GM12878 (cell line): ENCODE measurements at regions not wholly inside any gene's neighbourhood (a gene's known extent, or its start where the extent isn't known, plus 50 kb on each side); places are given as distances from the start of the nearest gene placed in this dataset.
A peak's percentile ranks its signal among the peaks of the same experiment; 100 is the strongest.

Source experiments
- ATAC-seq: fragments of 200-7000 bp; cut with Tn5 transposase; 3 replicates; pipeline ENCODE4 v1.9.1; 2020; ENCODE audit warnings: mild to moderate bottlenecking, moderate library complexity
- BruUV-seq: library from RNA; stranded (reverse); fragments of 400-500 nt; replicated peaks from 2 replicates; lab custom pipeline; 2021; lab: Mats Ljungman, UMichigan
- CTCF ChIA-PET: fragments of 300-600 bp; sonication (Branson Sonifier 250); formaldehyde crosslinking; extraction: SDS; loops from one replicate; lab custom pipeline; 2021; ENCODE audit warnings: inconsistent platforms; lab: Yijun Ruan, JAX
- POLR2A ChIA-PET: fragments of 350-600 bp; formaldehyde crosslinking; extraction: SDS; loops from one replicate; lab custom pipeline; 2021; ENCODE audit warnings: inconsistent platforms; lab: Charles Lee
- RAD21 ChIA-PET: fragments of 300-600 bp; sonication (Branson Sonifier 250); formaldehyde crosslinking; loops from one replicate; lab custom pipeline; 2023; ENCODE audit warnings: antibody characterized with exemption; ENCODE audit not compliant: unreplicated experiment; lab: Charles Lee
- SMC1A ChIA-PET: fragments of 300-600 bp; sonication (Branson Sonifier 250); formaldehyde crosslinking; loops from one replicate; lab custom pipeline; 2023; ENCODE audit not compliant: unreplicated experiment, uncharacterized antibody; lab: Charles Lee
- DNase-seq: peaks from one replicate; pipeline ENCODE4 v3.0.0-alpha.2; 2011; ENCODE audit warnings: low read depth, low spot score
- FAIRE-seq: peaks from 3 replicates; lab custom pipeline; 2011; peaks lifted over from hg19 to GRCh38; lab: Jason Lieb, UNC
- H2AFZ ChIP-seq: 2 replicates; pipeline ENCODE4 v1.6.0; 2011; ENCODE audit warnings: low read depth, low read length, control low read depth; ENCODE audit not compliant: control insufficient read depth
- H3K27ac ChIP-seq: 2 replicates; pipeline ENCODE4 v1.5.1; 2011; ENCODE audit warnings: control low read depth; ENCODE audit not compliant: control insufficient read depth, insufficient read depth
- H3K27me3 ChIP-seq, 2 experiments: replicated peaks in 1 of 2; 2 replicates each; pipeline versions ENCODE4 v1.6.0 to v1.6.1; 2011; ENCODE audit warnings: low read length in 1 of 2; ENCODE audit not compliant: control insufficient read depth in 2 of 2, insufficient read depth in 2 of 2
- H3K36me3 ChIP-seq, 2 experiments: 2 replicates each; pipeline ENCODE4 v1.5.1; 2011; ENCODE audit warnings: low read length in 1 of 2; ENCODE audit not compliant: control insufficient read depth in 2 of 2, insufficient read depth in 2 of 2
- H3K4me1 ChIP-seq: 2 replicates; pipeline ENCODE4 v1.6.1; 2011; ENCODE audit warnings: mild to moderate bottlenecking, low read length, moderate library complexity, mixed read lengths; ENCODE audit not compliant: control insufficient read depth, insufficient read depth
- H3K4me2 ChIP-seq: 2 replicates; pipeline ENCODE4 v1.6.0; 2011; ENCODE audit warnings: control low read depth; ENCODE audit not compliant: control insufficient read depth, insufficient read depth
- H3K4me3 ChIP-seq: fragments of 200-600 bp; sonication (generic); 2 replicates; pipeline ENCODE4 v1.5.1; 2016
- H3K79me2 ChIP-seq: 2 replicates; pipeline ENCODE4 v1.6.0; 2011; ENCODE audit warnings: low read length; ENCODE audit not compliant: control insufficient read depth, insufficient read depth
- H3K9ac ChIP-seq: 2 replicates; pipeline ENCODE4 v1.8.0; 2011; ENCODE audit warnings: low read length, control low read depth, mixed read lengths; ENCODE audit not compliant: control insufficient read depth, insufficient read depth
- H3K9me3 ChIP-seq: replicated peaks from 3 replicates; pipeline ENCODE4 v1.5.1; 2011; ENCODE audit warnings: mild to moderate bottlenecking, low read length; ENCODE audit not compliant: control insufficient read depth, insufficient read depth
- H4K20me1 ChIP-seq: 2 replicates; pipeline ENCODE4 v1.6.0; 2011; ENCODE audit not compliant: control insufficient read depth, insufficient read depth
- ATF7 ChIP-seq: fragments of 450-650 bp; IDR thresholded peaks from 2 replicates; pipeline ENCODE4 v1.6.1; 2016; ENCODE audit warnings: low read depth, mild to moderate bottlenecking
- BMI1 ChIP-seq: fragments of 450-650 bp; IDR thresholded peaks from 2 replicates; pipeline ENCODE4 v1.6.1; 2016; ENCODE audit warnings: mild to moderate bottlenecking, moderate library complexity, borderline replicate concordance
- E2F4 ChIP-seq: IDR thresholded peaks from 2 replicates; pipeline ENCODE4 v1.6.1; 2012; ENCODE audit warnings: low read depth, low read length, improper control_type of control experiment
- EP300 ChIP-seq, 2 experiments: fragments of 150-350 bp in 1 of 2; IDR thresholded peaks; 2 replicates each; pipeline ENCODE4 v1.6.1; 2011 to 2012; ENCODE audit warnings: low read depth in 2 of 2, low read length in 2 of 2, borderline replicate concordance in 1 of 2, improper control_type of control experiment in 1 of 2, inconsistent platforms in 1 of 2; ENCODE audit not compliant: control insufficient read depth in 1 of 2
- HCFC1 ChIP-seq: fragments of 150-350 bp; IDR thresholded peaks from 2 replicates; pipeline ENCODE4 v1.6.1; 2014; ENCODE audit warnings: low read length
- HDAC6 ChIP-seq: fragments of 200-600 bp; sonication (generic); IDR thresholded peaks from one replicate; pipeline ENCODE4 v1.8.0; 2017; ENCODE audit warnings: antibody characterized with exemption; ENCODE audit not compliant: unreplicated experiment
- HSF1 ChIP-seq: fragments of 150-350 bp; IDR thresholded peaks from 2 replicates; pipeline ENCODE4 v1.6.1; 2014; ENCODE audit warnings: mild to moderate bottlenecking, low read depth, low read length
- IKZF1 ChIP-seq: fragments of 450-650 bp; conservative IDR thresholded peaks from 2 replicates; pipeline ENCODE4 v1.6.1; 2017; ENCODE audit warnings: antibody characterized with exemption, mild to moderate bottlenecking
- IKZF2 ChIP-seq, 2 experiments: fragments of 450-650 bp; IDR thresholded peaks; 2 replicates each; pipeline ENCODE4 v1.6.1; 2017; ENCODE audit warnings: mild to moderate bottlenecking in 2 of 2, moderate library complexity in 2 of 2
- IRF4 ChIP-seq: IDR thresholded peaks from 2 replicates; pipeline ENCODE4 v1.6.1; 2011; ENCODE audit warnings: low read depth, low read length
- JUNB ChIP-seq: IDR thresholded peaks from 2 replicates; pipeline ENCODE4 v1.6.1; 2016; ENCODE audit warnings: antibody characterized with exemption, mild to moderate bottlenecking
- JUND ChIP-seq: IDR thresholded peaks from 2 replicates; pipeline ENCODE4 v1.6.1; 2012; ENCODE audit warnings: low read depth, mild to moderate bottlenecking, low read length, improper control_type of control experiment, moderate library complexity
- MYC ChIP-seq: IDR thresholded peaks from 2 replicates; pipeline ENCODE4 v1.6.1; 2011; ENCODE audit warnings: mild to moderate bottlenecking, low read length, moderate library complexity, inconsistent platforms; ENCODE audit not compliant: insufficient read depth, insufficient replicate concordance, insufficient read length, severe bottlenecking
- NFIC ChIP-seq: IDR thresholded peaks from 2 replicates; pipeline ENCODE4 v1.6.1; 2012; ENCODE audit warnings: low read depth, mild to moderate bottlenecking, inconsistent platforms, low read length, moderate library complexity
- POU2F2 ChIP-seq: IDR thresholded peaks from 3 replicates; pipeline ENCODE4 v1.6.1; 2011; ENCODE audit warnings: low read depth, mild to moderate bottlenecking, low read length, borderline replicate concordance
- RCOR1 ChIP-seq: conservative IDR thresholded peaks from 2 replicates; pipeline ENCODE4 v1.6.1; 2012; ENCODE audit warnings: low read depth, low read length, improper control_type of control experiment
- SKIL ChIP-seq: fragments of 450-650 bp; IDR thresholded peaks from 2 replicates; pipeline ENCODE4 v1.6.1; 2017; ENCODE audit warnings: mild to moderate bottlenecking, low read depth, inconsistent platforms; ENCODE audit not compliant: poor library complexity, severe bottlenecking
- SP1 ChIP-seq: IDR thresholded peaks from one replicate; pipeline ENCODE4 v1.6.1; 2011; ENCODE audit warnings: low read depth, low read length
- TAF1 ChIP-seq: IDR thresholded peaks from 2 replicates; pipeline ENCODE4 v1.6.1; 2011; ENCODE audit warnings: mild to moderate bottlenecking, low read depth, low read length, borderline replicate concordance
- ZNF24 ChIP-seq: fragments of 450-650 bp; IDR thresholded peaks from 2 replicates; pipeline ENCODE4 v1.6.1; 2017; ENCODE audit warnings: antibody characterized with exemption, mild to moderate bottlenecking
- ZZZ3 ChIP-seq: IDR thresholded peaks from 2 replicates; pipeline ENCODE4 v1.6.1; 2011; ENCODE audit warnings: low read depth; ENCODE audit not compliant: control insufficient read depth, insufficient read length
- WGBS: methylation state at CpG from one replicate; pipeline ENCODE4 v1.1.6; 2016; ENCODE audit warnings: low lambda C conversion rate; ENCODE audit not compliant: insufficient replicate concordance, insufficient coverage; ENCODE audit errors: missing lambda C conversion rate; 5-methylcytosine and 5-hydroxymethylcytosine counted together
- in situ Hi-C: fragments of 300-500 bp; cut with MboI; formaldehyde crosslinking; loops from 9 replicates; pipeline ENCODE4 v1.14.3; 2018; ENCODE audit warnings: mixed read lengths
- intact Hi-C: fragments of 100-400 bp; cut with micrococcal nuclease; formaldehyde crosslinking; loops from one replicate; pipeline ENCODE4 v1.14.2; 2022; ENCODE audit not compliant: unreplicated experiment

- TF ChIP-seq HDAC6 = no peak
- TF ChIP-seq MYC = no peak
- TF ChIP-seq SKIL = no peak
- no peak for TF ChIP-seq IKZF1
- no peak for TF ChIP-seq IRF4
- TF ChIP-seq JUNB = no peak
These were observed 106.7 kb upstream of the TTC29 start (continued) for GRCh38 chr4:147052361-147052760.

- H3K4me3 ChIP-seq = no peak overlapping the region
- H3K9ac ChIP-seq = no peak overlapping the region
- in situ Hi-C loops = no loop called here
- no peaks in the 10 kb centered on the region for H3K36me3 ChIP-seq
- CTCF ChIA-PET = no interaction called here
- no peak overlapping the region for H3K27ac ChIP-seq
- H3K4me1 ChIP-seq = no peaks in the 10 kb centered on the region
- peak; percentile 18 for FAIRE-seq
- no peaks in the 10 kb centered on the region for H3K79me2 ChIP-seq
- ATAC-seq = no peak
- no peaks in the 10 kb centered on the region for H3K27me3 ChIP-seq
- no peaks in the 10 kb centered on the region for H3K9me3 ChIP-seq
- RAD21 ChIA-PET = no interaction called here
- WGBS = 47% methylated on average over 2 of the region's 2 CpGs
- no peak for DNase-seq
- BruUV-seq = no TSS peak
- no peaks in the 10 kb centered on the region for H4K20me1 ChIP-seq
- H2AFZ ChIP-seq = no peak overlapping the region
- intact Hi-C loops = no loop called here
- H3K4me2 ChIP-seq = no peak overlapping the region
- POLR2A ChIA-PET = no interaction called here
- SMC1A ChIA-PET = no interaction called here
- TF ChIP-seq ATF7 = no peak
- TF ChIP-seq POU2F2 = no peak
- TF ChIP-seq NFIC = no peak
- no peak for TF ChIP-seq IKZF2 (IDR thresholded peaks at IDR 0.05)
- TF ChIP-seq HSF1 = no peak
- TF ChIP-seq ZNF24 = no peak
- no peak for TF ChIP-seq EP300 (IDR thresholded peaks at IDR 0.05; ENCODE audit: borderline replicate concordance in 1 of 2, control insufficient read depth in 1 of 2, low read depth in 2 of 2, low read length in 2 of 2)
- no peak for TF ChIP-seq RCOR1
- no peak for TF ChIP-seq SP1
- no peak for TF ChIP-seq E2F4
- TF ChIP-seq TAF1 = no peak
- TF ChIP-seq BMI1 = no peak
- TF ChIP-seq ZZZ3 = no peak
- TF ChIP-seq JUND = no peak
- no peak for TF ChIP-seq HCFC1
These were observed 108.7 kb upstream of the TTC29 start for GRCh38 chr4:147054228-147054872.
